ENCODE measurements at regions not wholly inside any gene's neighbourhood (a gene's known extent, or its start where the extent isn't known, plus 50 kb on each side); places are given as distances from the start of the nearest gene placed in this dataset.

GRCh38 chr2:198401644-198402043, 597.3 kb downstream of the PLCL1 start:
- Histone ChIP-seq H3K9me3 (ENCODE audit: low read depth) (no peaks in the 10 kb centered on the region), H3K27ac (no peak overlapping the region), H3K27me3 (no peaks in the 10 kb centered on the region), H3K4me3 (no peak overlapping the region), H3K36me3 (no peaks in the 10 kb centered on the region), H3K4me1 (ENCODE audit: low read depth) (no peaks in the 10 kb centered on the region)
- TF ChIP-seq CTCF (IDR thresholded peaks at IDR 0.05; ENCODE audit: low read depth, low read length), result no peak
- DNase-seq (ENCODE audit: low read depth in 1 of 2, low spot score in 1 of 2), result no peak

GRCh38 chr2:198400999-198401398, 596.6 kb downstream of the PLCL1 start:
- Histone ChIP-seq H3K27me3 (no peaks in the 10 kb centered on the region), H3K4me3 (no peak overlapping the region), H3K27ac (no peak overlapping the region), H3K9me3 (ENCODE audit: low read depth) (no peaks in the 10 kb centered on the region), H3K4me1 (ENCODE audit: low read depth) (no peaks in the 10 kb centered on the region), H3K36me3 (no peaks in the 10 kb centered on the region)
- DNase-seq (ENCODE audit: low read depth in 1 of 2, low spot score in 1 of 2), result no peak
- no peak for TF ChIP-seq CTCF (IDR thresholded peaks at IDR 0.05; ENCODE audit: low read depth, low read length)

DNA sequence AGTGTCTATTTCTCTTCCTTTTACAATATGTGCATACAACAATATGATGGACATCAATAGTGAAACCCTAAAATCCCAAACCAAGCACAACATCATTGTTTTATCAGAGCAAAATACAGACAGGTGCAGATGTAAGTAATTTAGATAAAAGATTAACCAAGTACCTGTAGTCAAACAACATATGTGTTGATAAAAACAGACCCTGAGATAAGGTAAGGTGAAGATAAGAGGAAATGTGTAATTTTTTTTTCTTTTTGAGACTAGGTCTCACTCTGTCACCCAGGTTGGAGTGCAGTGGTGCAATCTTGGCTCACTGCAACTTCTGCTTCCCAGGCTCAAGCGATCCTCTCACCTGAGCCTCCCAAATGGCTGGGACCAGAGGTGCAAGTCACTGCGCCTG, 589.8 kb downstream of the PLCL1 start:
- no peak overlapping the region for H3K4me3 ChIP-seq
- H3K27me3 ChIP-seq, result no peaks in the 10 kb centered on the region
- TF ChIP-seq CTCF (IDR thresholded peaks at IDR 0.05; ENCODE audit: low read depth, low read length), result no peak
- H3K27ac ChIP-seq, result no peak overlapping the region
- no peaks in the 10 kb centered on the region for H3K36me3 ChIP-seq
- H3K9me3 ChIP-seq (ENCODE audit: low read depth), result no peaks in the 10 kb centered on the region
- H3K4me1 ChIP-seq (ENCODE audit: low read depth), result no peaks in the 10 kb centered on the region
- DNase-seq (ENCODE audit: low read depth in 1 of 2, low spot score in 1 of 2), result no peak

GRCh38 chr2:198390670-198391069, 586.3 kb downstream of the PLCL1 start:
- TF ChIP-seq CTCF (IDR thresholded peaks at IDR 0.05; ENCODE audit: low read depth, low read length), result no peak
- Histone ChIP-seq H3K4me3 (no peak overlapping the region), H3K9me3 (ENCODE audit: low read depth) (no peaks in the 10 kb centered on the region), H3K36me3 (no peaks in the 10 kb centered on the region), H3K27me3 (no peaks in the 10 kb centered on the region), H3K4me1 (ENCODE audit: low read depth) (no peaks in the 10 kb centered on the region), H3K27ac (no peak overlapping the region)
- no peak for DNase-seq (ENCODE audit: low read depth in 1 of 2, low spot score in 1 of 2)

DNA sequence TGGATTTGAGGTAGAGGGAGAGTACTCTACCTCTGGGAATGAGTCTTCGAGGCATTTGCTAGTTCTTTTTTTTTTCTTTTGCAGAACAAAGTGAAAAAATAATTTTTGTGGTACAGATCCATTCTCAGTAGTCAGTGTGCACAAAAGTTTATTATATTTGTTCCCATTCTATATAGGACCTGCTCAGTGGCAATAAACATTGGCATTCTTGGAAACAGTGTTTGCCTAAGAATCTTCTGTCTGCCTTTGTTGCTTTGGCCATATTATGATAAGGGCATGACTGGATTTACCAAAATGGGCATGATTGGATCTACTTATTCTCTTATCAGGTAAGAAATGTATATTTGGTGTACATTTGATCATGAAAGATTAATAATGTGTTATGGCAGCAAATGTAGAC, 583.3 kb downstream of the PLCL1 start:
- DNase-seq (ENCODE audit: low read depth in 1 of 2, low spot score in 1 of 2), result no peak
- H3K27me3 ChIP-seq, result peaks cover 3% of the 10 kb centered on the region
- no peak overlapping the region for H3K27ac ChIP-seq
- no peak for TF ChIP-seq CTCF (IDR thresholded peaks at IDR 0.05; ENCODE audit: low read depth, low read length)
- H3K9me3 ChIP-seq (ENCODE audit: low read depth), result no peaks in the 10 kb centered on the region
- no peaks in the 10 kb centered on the region for H3K36me3 ChIP-seq
- no peak overlapping the region for H3K4me3 ChIP-seq
- no peaks in the 10 kb centered on the region for H3K4me1 ChIP-seq (ENCODE audit: low read depth)

DNA sequence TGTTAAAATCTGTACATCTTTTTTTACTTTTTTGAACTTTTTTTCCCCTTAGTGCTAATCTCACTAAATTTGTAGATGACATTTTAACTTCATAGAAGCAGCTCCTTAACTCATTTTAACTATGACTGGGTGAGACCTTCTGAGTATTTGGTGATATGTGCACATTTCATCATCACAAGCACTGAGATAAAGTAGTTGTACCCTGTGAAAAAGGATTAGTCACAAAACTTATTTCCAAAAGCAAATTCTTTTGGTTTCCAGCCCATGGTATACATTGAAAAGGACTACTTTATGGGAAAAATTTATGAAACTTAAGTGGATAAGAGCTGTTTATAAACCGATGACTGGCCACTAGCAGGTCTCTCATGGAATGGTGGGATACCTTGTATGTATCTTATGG, 581.5 kb downstream of the PLCL1 start:
- Histone ChIP-seq H3K9me3 (ENCODE audit: low read depth) (no peaks in the 10 kb centered on the region), H3K36me3 (no peaks in the 10 kb centered on the region), H3K27ac (no peak overlapping the region), H3K27me3 (peaks cover 7% of the 10 kb centered on the region), H3K4me1 (ENCODE audit: low read depth) (no peaks in the 10 kb centered on the region), H3K4me3 (no peak overlapping the region)
- no peak for TF ChIP-seq CTCF (IDR thresholded peaks at IDR 0.05; ENCODE audit: low read depth, low read length)
- DNase-seq (ENCODE audit: low read depth in 1 of 2, low spot score in 1 of 2), result peak in 1 of 2 donors; percentile 33

Data from cardiac muscle cell (in vitro differentiated cells and primary cell).